ENCODE measurements at regions not wholly inside any gene's neighbourhood (a gene's known extent, or its start where the extent isn't known, plus 50 kb on each side); places are given as distances from the start of the nearest gene placed in this dataset.
"Not testable (repeated sequence)": the region's sequence is repeated elsewhere in the genome, so short reads cannot be mapped to it uniquely, and the experiment has no call there.

GRCh38 chr7:57220746-57221145, 88.5 kb upstream of the ZNF479 start:
- ATAC-seq, result no peak
- Mint-ChIP-seq H3K4me1 (no peaks in the 10 kb centered on the region), H3K27ac (no peak overlapping the region), H3K4me3 (no peak overlapping the region), H3K36me3 (no peaks in the 10 kb centered on the region), H3K9me3 (peaks cover 53% of the 10 kb centered on the region), H3K27me3 (no peaks in the 10 kb centered on the region)

- no peaks in the 10 kb centered on the region for H3K27me3 Mint-ChIP-seq
- no peak for ATAC-seq
- no peak overlapping the region for H3K4me3 Mint-ChIP-seq
- H3K36me3 Mint-ChIP-seq, result no peaks in the 10 kb centered on the region
- no peaks in the 10 kb centered on the region for H3K4me1 Mint-ChIP-seq
- no peak overlapping the region for H3K27ac Mint-ChIP-seq
- peaks cover 26% of the 10 kb centered on the region for H3K9me3 Mint-ChIP-seq
Measured at GRCh38 chr7:57225666-57226065, 93.4 kb upstream of the ZNF479 start.

GRCh38 chr7:57241236-57241635, 109.0 kb upstream of the ZNF479 start:
- H3K27me3 Mint-ChIP-seq, H3K36me3 Mint-ChIP-seq, H3K27ac Mint-ChIP-seq, H3K4me1 Mint-ChIP-seq, ATAC-seq, H3K4me3 Mint-ChIP-seq: not testable (repeated sequence)
- H3K9me3 Mint-ChIP-seq, result peaks cover 24% of the 10 kb centered on the region

GRCh38 chr7:57243551-57243950, 111.3 kb upstream of the ZNF479 start:
- H3K27me3 Mint-ChIP-seq, H3K27ac Mint-ChIP-seq, H3K36me3 Mint-ChIP-seq, H3K4me3 Mint-ChIP-seq, ATAC-seq, H3K4me1 Mint-ChIP-seq: not testable (repeated sequence)
- H3K9me3 Mint-ChIP-seq, result peaks cover 26% of the 10 kb centered on the region

- H3K4me1 Mint-ChIP-seq, ATAC-seq, H3K4me3 Mint-ChIP-seq, H3K27ac Mint-ChIP-seq, H3K27me3 Mint-ChIP-seq, H3K36me3 Mint-ChIP-seq: not testable (repeated sequence)
- peaks cover 25% of the 10 kb centered on the region for H3K9me3 Mint-ChIP-seq
Measured at GRCh38 chr7:57244345-57244980, 112.2 kb upstream of the ZNF479 start.

- Mint-ChIP-seq H3K4me3 (no peak overlapping the region), H3K9me3 (peaks cover 25% of the 10 kb centered on the region), H3K4me1 (no peaks in the 10 kb centered on the region), H3K27me3 (no peaks in the 10 kb centered on the region), H3K36me3 (no peaks in the 10 kb centered on the region), H3K27ac (no peak overlapping the region)
- no peak for ATAC-seq
Measured at GRCh38 chr7:57245206-57245605, 113.0 kb upstream of the ZNF479 start.

GRCh38 chr7:57250801-57251200, 118.6 kb upstream of the ZNF479 start:
- Mint-ChIP-seq H3K36me3 (no peaks in the 10 kb centered on the region), H3K9me3 (peaks cover 23% of the 10 kb centered on the region), H3K27me3 (no peaks in the 10 kb centered on the region), H3K27ac (no peak overlapping the region), H3K4me1 (no peaks in the 10 kb centered on the region), H3K4me3 (no peak overlapping the region)
- ATAC-seq, result no peak

- Mint-ChIP-seq H3K4me1 (no peaks in the 10 kb centered on the region), H3K36me3 (no peaks in the 10 kb centered on the region), H3K27ac (no peak overlapping the region), H3K27me3 (no peaks in the 10 kb centered on the region), H3K4me3 (no peak overlapping the region), H3K9me3 (peaks cover 7% of the 10 kb centered on the region)
- ATAC-seq, result no peak
Measured at GRCh38 chr7:57256637-57257375, 124.6 kb upstream of the ZNF479 start.

- no peak for ATAC-seq
- no peaks in the 10 kb centered on the region for H3K27me3 Mint-ChIP-seq
- H3K4me1 Mint-ChIP-seq, result no peaks in the 10 kb centered on the region
- peaks cover 30% of the 10 kb centered on the region for H3K9me3 Mint-ChIP-seq
- H3K4me3 Mint-ChIP-seq, result no peak overlapping the region
- H3K36me3 Mint-ChIP-seq, result no peaks in the 10 kb centered on the region
- H3K27ac Mint-ChIP-seq, result no peak overlapping the region
Measured at GRCh38 chr7:57274535-57275283, 142.5 kb upstream of the ZNF479 start.

GRCh38 chr7:57300747-57301146, 149.2 kb upstream of the ZNF716 start:
- Mint-ChIP-seq H3K4me1 (no peaks in the 10 kb centered on the region), H3K27me3 (no peaks in the 10 kb centered on the region), H3K4me3 (no peak overlapping the region), H3K9me3 (peaks cover 12% of the 10 kb centered on the region), H3K27ac (no peak overlapping the region), H3K36me3 (no peaks in the 10 kb centered on the region)
- ATAC-seq, result no peak

GRCh38 chr7:57305192-57305748, 144.7 kb upstream of the ZNF716 start:
- ATAC-seq, result no peak
- Mint-ChIP-seq H3K4me1 (no peaks in the 10 kb centered on the region), H3K27me3 (no peaks in the 10 kb centered on the region), H3K27ac (no peak overlapping the region), H3K4me3 (no peak overlapping the region), H3K9me3 (peaks cover 17% of the 10 kb centered on the region), H3K36me3 (no peaks in the 10 kb centered on the region)

- H3K27me3 Mint-ChIP-seq, result no peaks in the 10 kb centered on the region
Measured at GRCh38 chr7:57308631-57309408, 141.2 kb upstream of the ZNF716 start.

GRCh38 chr7:57327081-57327480, 122.9 kb upstream of the ZNF716 start:
- no peaks in the 10 kb centered on the region for H3K27me3 Mint-ChIP-seq
- no peaks in the 10 kb centered on the region for H3K4me1 Mint-ChIP-seq
- H3K27ac Mint-ChIP-seq, result no peak overlapping the region
- H3K4me3 Mint-ChIP-seq, result no peak overlapping the region
- H3K9me3 Mint-ChIP-seq, result peaks cover 34% of the 10 kb centered on the region
- ATAC-seq, result no peak
- H3K36me3 Mint-ChIP-seq, result no peaks in the 10 kb centered on the region

More at GRCh38 chr7:57308631-57309408, 141.2 kb upstream of the ZNF716 start:
- no peaks in the 10 kb centered on the region for H3K4me1 Mint-ChIP-seq
- H3K9me3 Mint-ChIP-seq, result peaks cover 11% of the 10 kb centered on the region
- no peaks in the 10 kb centered on the region for H3K36me3 Mint-ChIP-seq
- ATAC-seq, result no peak
- no peak overlapping the region for H3K27ac Mint-ChIP-seq
- no peak overlapping the region for H3K4me3 Mint-ChIP-seq

GRCh38 chr7:57328457-57328856, 121.5 kb upstream of the ZNF716 start:
- no peak for ATAC-seq
- no peaks in the 10 kb centered on the region for H3K27me3 Mint-ChIP-seq
- peaks cover 31% of the 10 kb centered on the region for H3K9me3 Mint-ChIP-seq
- H3K36me3 Mint-ChIP-seq, result no peaks in the 10 kb centered on the region
- no peak overlapping the region for H3K27ac Mint-ChIP-seq
- no peaks in the 10 kb centered on the region for H3K4me1 Mint-ChIP-seq
- no peak overlapping the region for H3K4me3 Mint-ChIP-seq

GRCh38 chr7:57328963-57329362, 121.0 kb upstream of the ZNF716 start:
- ATAC-seq, result no peak
- no peaks in the 10 kb centered on the region for H3K27me3 Mint-ChIP-seq
- peaks cover 31% of the 10 kb centered on the region for H3K9me3 Mint-ChIP-seq
- no peak overlapping the region for H3K4me3 Mint-ChIP-seq
- no peak overlapping the region for H3K27ac Mint-ChIP-seq
- H3K4me1 Mint-ChIP-seq, result no peaks in the 10 kb centered on the region
- no peaks in the 10 kb centered on the region for H3K36me3 Mint-ChIP-seq
